Spleen (tissue), 11 donors: ENCODE measurements at regions not wholly inside any gene's neighbourhood (a gene's known extent, or its start where the extent isn't known, plus 50 kb on each side); places are given as distances from the start of the nearest gene placed in this dataset.

ENCODE experiments used
- DNase-seq: peaks from one replicate; pipeline ENCODE4 v3.0.0-alpha.2; 2020
- H3K27ac ChIP-seq, 8 donors: fragments of 200-600 bp; sonication (generic) in 7 of 8; 1 replicate in 4 of 8; 2 replicates in 4 of 8; pipeline versions ENCODE4 v1.5.0 to v1.8.0; 2016 to 2021; ENCODE audit warnings: inconsistent platforms in 4 of 8, mild to moderate bottlenecking in 4 of 8, moderate library complexity in 1 of 8
- H3K27me3 ChIP-seq, 7 donors: fragments of 200-600 bp; sonication (generic) in 6 of 7; replicated peaks in 1 of 7; 1 replicate in 4 of 7; 2 replicates in 3 of 7; pipeline versions ENCODE4 v1.5.0 to v1.8.0; 2016 to 2021; ENCODE audit warnings: inconsistent platforms in 3 of 7, mild to moderate bottlenecking in 1 of 7
- H3K36me3 ChIP-seq, 6 donors: fragments of 200-600 bp; sonication (generic) in 5 of 6; 1 replicate in 4 of 6; 2 replicates in 2 of 6; pipeline versions ENCODE4 v1.5.0 to v1.8.0; 2016 to 2021; ENCODE audit warnings: inconsistent platforms in 2 of 6
- H3K4me1 ChIP-seq, 6 donors: fragments of 200-600 bp; sonication (generic) in 5 of 6; 1 replicate in 3 of 6; 2 replicates in 3 of 6; pipeline versions ENCODE4 v1.5.0 to v1.8.0; 2016 to 2021; ENCODE audit warnings: inconsistent platforms in 3 of 6
- H3K4me3 ChIP-seq, 8 donors: fragments of 200-600 bp; sonication (generic) in 7 of 8; 1 replicate in 4 of 8; 2 replicates in 4 of 8; pipeline versions ENCODE4 v1.5.0 to v1.8.0; 2016 to 2021; ENCODE audit warnings: inconsistent platforms in 4 of 8, mild to moderate bottlenecking in 4 of 8, moderate library complexity in 2 of 8
- H3K9me3 ChIP-seq, 8 donors: fragments of 200-600 bp; sonication (generic) in 7 of 8; 1 replicate in 4 of 8; 2 replicates in 4 of 8; pipeline versions ENCODE4 v1.5.0 to v1.8.0; 2016 to 2021; ENCODE audit warnings: inconsistent platforms in 4 of 8
- POLR2A ChIP-seq, 3 donors: fragments of 450-650 bp; IDR thresholded peaks; one replicate each; pipeline ENCODE4 v1.5.1; 2017; ENCODE audit warnings: antibody characterized with exemption in 3 of 3, mild to moderate bottlenecking in 1 of 3
- POLR2AphosphoS5 ChIP-seq, 3 donors: sonication (generic); formaldehyde crosslinking; IDR thresholded peaks; one replicate each; pipeline ENCODE4 v1.5.1; 2017; ENCODE audit warnings: antibody characterized with exemption in 3 of 3
- WGBS, 5 donors: extraction: QIAGEN DNeasy Blood & Tissue Kit in 3 of 5; methylation state at CpG; one replicate each; pipeline versions ENCODE4 v1.1.5 to v1.1.7; 2013 to 2018; 5-methylcytosine and 5-hydroxymethylcytosine counted together
- intact Hi-C: fragments of 100-400 bp; cut with DNase I; formaldehyde crosslinking; loops from one replicate; pipeline ENCODE4 v1.15.0; 2023; ENCODE audit warnings: low total_unique reads
- TF ChIP-seq, protein P1 (sequence below), 11 experiments: fragments of 200-600 bp in 7 of 11; fragments of 450-650 bp in 4 of 11; sonication (generic) in 4 of 11; IDR thresholded peaks in 8 of 11; conservative IDR thresholded peaks in 3 of 11; 1 replicate in 7 of 11; 2 replicates in 4 of 11; pipeline versions ENCODE4 v1.4.0 to v1.8.0; 2016 to 2021; ENCODE audit warnings: antibody characterized with exemption in 11 of 11, inconsistent platforms in 4 of 11, mild to moderate bottlenecking in 1 of 11
- donor health status: healthy with polysubstance abuse.
- donor health status: DM: no; HTN: no; CAD: no; lungs with moderate emphysema.
- donor health status: DM: no; HTN: no; CAD: no.
- donor health status: Bipolar disorder and iron deficiency.
- donor health status: healthy.
- donor health status: DM: no; HTN: no; CAD: no.
- donor health status: DM: yes; HTN: yes; CAD: no.

GRCh38 chr16:22688930-22689329, 125.0 kb upstream of the HS3ST2 start:
- peaks cover 0 to 8% (median 0%) of the 10 kb centered on the region in 7 donors for H3K27me3 ChIP-seq
- TF ChIP-seq, protein P1, sequence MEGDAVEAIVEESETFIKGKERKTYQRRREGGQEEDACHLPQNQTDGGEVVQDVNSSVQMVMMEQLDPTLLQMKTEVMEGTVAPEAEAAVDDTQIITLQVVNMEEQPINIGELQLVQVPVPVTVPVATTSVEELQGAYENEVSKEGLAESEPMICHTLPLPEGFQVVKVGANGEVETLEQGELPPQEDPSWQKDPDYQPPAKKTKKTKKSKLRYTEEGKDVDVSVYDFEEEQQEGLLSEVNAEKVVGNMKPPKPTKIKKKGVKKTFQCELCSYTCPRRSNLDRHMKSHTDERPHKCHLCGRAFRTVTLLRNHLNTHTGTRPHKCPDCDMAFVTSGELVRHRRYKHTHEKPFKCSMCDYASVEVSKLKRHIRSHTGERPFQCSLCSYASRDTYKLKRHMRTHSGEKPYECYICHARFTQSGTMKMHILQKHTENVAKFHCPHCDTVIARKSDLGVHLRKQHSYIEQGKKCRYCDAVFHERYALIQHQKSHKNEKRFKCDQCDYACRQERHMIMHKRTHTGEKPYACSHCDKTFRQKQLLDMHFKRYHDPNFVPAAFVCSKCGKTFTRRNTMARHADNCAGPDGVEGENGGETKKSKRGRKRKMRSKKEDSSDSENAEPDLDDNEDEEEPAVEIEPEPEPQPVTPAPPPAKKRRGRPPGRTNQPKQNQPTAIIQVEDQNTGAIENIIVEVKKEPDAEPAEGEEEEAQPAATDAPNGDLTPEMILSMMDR (IDR thresholded peaks at IDR 0.05 in 8 of 11, conservative IDR thresholded peaks at IDR 0.05 in 3 of 11): no peak
- TF ChIP-seq POLR2AphosphoS5 (IDR thresholded peaks at IDR 0.05) (no peak), POLR2A (IDR thresholded peaks at IDR 0.05) (no peak)
- no peak overlapping the region for H3K4me3 ChIP-seq
- intact Hi-C loops: no loop called here
- no peak for DNase-seq
- 80 to 95% (median 91%) methylated on average over 1 of the region's 1 CpG for WGBS, 5 donors
- no peak overlapping the region for H3K27ac ChIP-seq
- peaks cover 0 to 5% (median 0%) of the 10 kb centered on the region in 6 donors for H3K4me1 ChIP-seq
- peaks cover 0 to 15% (median 12%) of the 10 kb centered on the region in 8 donors for H3K9me3 ChIP-seq
- no peaks in the 10 kb centered on the region for H3K36me3 ChIP-seq

DNA sequence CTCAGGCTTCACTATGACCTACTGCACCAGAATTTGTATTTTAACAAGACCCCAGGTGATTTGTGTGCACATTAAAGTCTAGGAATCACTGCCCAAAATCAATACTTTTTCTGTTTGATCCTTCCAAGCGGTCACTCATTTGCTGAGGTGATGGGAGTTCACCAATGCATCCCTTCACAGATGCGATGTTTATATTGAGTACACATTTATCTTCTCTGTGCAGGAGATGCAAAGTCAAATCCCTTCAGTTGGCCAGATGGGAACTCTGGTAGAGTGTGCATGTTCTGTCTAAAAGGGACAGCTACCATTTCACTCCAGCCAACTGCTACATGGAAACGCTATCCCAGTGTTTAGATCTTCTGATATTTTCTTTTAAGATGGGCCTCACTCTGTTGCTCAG, 122.6 kb upstream of the HS3ST2 start:
- H3K27ac ChIP-seq: no peak overlapping the region
- no peak overlapping the region for H3K4me3 ChIP-seq
- intact Hi-C loops: no loop called here
- no peak for DNase-seq
- H3K9me3 ChIP-seq: peaks cover 0 to 15% (median 12%) of the 10 kb centered on the region in 8 donors
- H3K27me3 ChIP-seq: peaks cover 0 to 18% (median 0%) of the 10 kb centered on the region in 7 donors
- 80 to 89% (median 84%) methylated on average over 3 of the region's 3 CpGs for WGBS, 5 donors
- H3K36me3 ChIP-seq: no peaks in the 10 kb centered on the region
- no peaks in the 10 kb centered on the region for H3K4me1 ChIP-seq
- TF ChIP-seq, protein P1 (IDR thresholded peaks at IDR 0.05 in 8 of 11, conservative IDR thresholded peaks at IDR 0.05 in 3 of 11): no peak
- TF ChIP-seq POLR2A (IDR thresholded peaks at IDR 0.05) (no peak), POLR2AphosphoS5 (IDR thresholded peaks at IDR 0.05) (no peak)

GRCh38 chr16:22692034-22692433, 121.9 kb upstream of the HS3ST2 start:
- Histone ChIP-seq H3K9me3 (peaks cover 0 to 10% (median 8%) of the 10 kb centered on the region in 8 donors), H3K27me3 (peaks cover 0 to 18% (median 0%) of the 10 kb centered on the region in 7 donors), H3K4me3 (no peak overlapping the region), H3K4me1 (no peaks in the 10 kb centered on the region), H3K27ac (no peak overlapping the region), H3K36me3 (no peaks in the 10 kb centered on the region)
- DNase-seq: no peak
- whole genome bisulfite sequencing, 5 donors: 62 to 96% (median 85%) methylated on average over 1 of the region's 1 CpG
- intact Hi-C loops: no loop called here
- TF ChIP-seq POLR2A (IDR thresholded peaks at IDR 0.05) (no peak), POLR2AphosphoS5 (IDR thresholded peaks at IDR 0.05) (no peak)
- TF ChIP-seq, protein P1 (IDR thresholded peaks at IDR 0.05 in 8 of 11, conservative IDR thresholded peaks at IDR 0.05 in 3 of 11): no peak

GRCh38 chr16:22692916-22693637, 120.9 kb upstream of the HS3ST2 start:
- Histone ChIP-seq H3K4me3 (no peak overlapping the region), H3K27me3 (peaks cover 0 to 27% (median 0%) of the 10 kb centered on the region in 7 donors), H3K4me1 (no peaks in the 10 kb centered on the region), H3K27ac (no peak overlapping the region), H3K36me3 (no peaks in the 10 kb centered on the region), H3K9me3 (no peaks in the 10 kb centered on the region)
- whole genome bisulfite sequencing, 5 donors: 79 to 91% (median 87%) methylated on average over 6 of the region's 6 CpGs
- no peak for TF ChIP-seq POLR2A (IDR thresholded peaks at IDR 0.05)
- TF ChIP-seq, protein P1 (IDR thresholded peaks at IDR 0.05 in 8 of 11, conservative IDR thresholded peaks at IDR 0.05 in 3 of 11): no peak
- TF ChIP-seq POLR2AphosphoS5 (IDR thresholded peaks at IDR 0.05): no peak
- intact Hi-C loops: no loop called here
- DNase-seq: no peak
